Embryonic facial prominence (tissue), 1 donor: ENCODE measurements at regions not wholly inside any gene's neighbourhood (a gene's known extent, or its start where the extent isn't known, plus 50 kb on each side); places are given as distances from the start of the nearest gene placed in this dataset.

Source experiments
- DNase-seq: peaks from one replicate; pipeline ENCODE4 v3.0.0-alpha.2; 2016; ENCODE audit errors: extremely low spot score

- no peak for DNase-seq
These were observed 62.7 kb upstream of the BRINP3 start for GRCh38 chr1:190540366-190540765.

- DNase-seq = no peak
These were observed 74.0 kb upstream of the BRINP3 start for GRCh38 chr1:190551638-190552037.

- DNase-seq = no peak
These were observed 82.6 kb upstream of the BRINP3 start for GRCh38 chr1:190560161-190560681.

- DNase-seq = no peak
These were observed 85.6 kb upstream of the BRINP3 start for GRCh38 chr1:190563230-190563629.

- no peak for DNase-seq
These were observed 86.5 kb upstream of the BRINP3 start for GRCh38 chr1:190564117-190564516.

GRCh38 chr1:190578017-190578416 is 100.4 kb upstream of the BRINP3 start:
- no peak for DNase-seq

GRCh38 chr1:190578526-190578925 is 100.9 kb upstream of the BRINP3 start:
- no peak for DNase-seq

- no peak for DNase-seq
These were observed 102.0 kb upstream of the BRINP3 start for GRCh38 chr1:190579552-190580193.

GRCh38 chr1:190583862-190584261 is 106.2 kb upstream of the BRINP3 start:
- DNase-seq = no peak

GRCh38 chr1:190588424-190588823 is 110.8 kb upstream of the BRINP3 start:
- no peak for DNase-seq

- no peak for DNase-seq
These were observed 117.8 kb upstream of the BRINP3 start for GRCh38 chr1:190595438-190595837.

GRCh38 chr1:190597294-190597693 is 119.6 kb upstream of the BRINP3 start:
- no peak for DNase-seq

- no peak for DNase-seq
These were observed 122.0 kb upstream of the BRINP3 start for GRCh38 chr1:190599670-190600069.

- DNase-seq = no peak
These were observed 124.7 kb upstream of the BRINP3 start for GRCh38 chr1:190602325-190602724.

- no peak for DNase-seq
These were observed 130.6 kb upstream of the BRINP3 start for GRCh38 chr1:190608282-190608681.

- DNase-seq = no peak
These were observed 138.2 kb upstream of the BRINP3 start for GRCh38 chr1:190615818-190616217.

GRCh38 chr1:190616235-190616634 is 138.6 kb upstream of the BRINP3 start:
- DNase-seq = no peak

GRCh38 chr1:190619724-190620123 is 142.1 kb upstream of the BRINP3 start:
- no peak for DNase-seq

- DNase-seq = no peak
These were observed 155.8 kb upstream of the BRINP3 start for GRCh38 chr1:190633488-190633887.

- DNase-seq = no peak
These were observed 156.5 kb upstream of the BRINP3 start for GRCh38 chr1:190634134-190634533.

GRCh38 chr1:190649553-190649952 is 171.9 kb upstream of the BRINP3 start:
- DNase-seq = no peak

GRCh38 chr1:190658907-190659306 is 181.2 kb upstream of the BRINP3 start:
- no peak for DNase-seq

GRCh38 chr1:190663962-190664361 is 186.3 kb upstream of the BRINP3 start:
- DNase-seq = no peak

- no peak for DNase-seq
These were observed 187.4 kb upstream of the BRINP3 start for GRCh38 chr1:190665045-190665444.
